WTC11 (cell line): ENCODE measurements at regions not wholly inside any gene's neighbourhood (a gene's known extent, or its start where the extent isn't known, plus 50 kb on each side); places are given as distances from the start of the nearest gene placed in this dataset.

Source experiments
- ATAC-seq: fragments of 200-7000 bp; cut with Tn5 transposase; 2 replicates; pipeline ENCODE4 v1.10.0; 2021; ENCODE audit warnings: mild to moderate bottlenecking, moderate library complexity
- CTCF ChIA-PET: fragments of 300-600 bp; sonication (Branson Sonifier 250); formaldehyde crosslinking; loops from one replicate; lab custom pipeline; 2021; ENCODE audit warnings: antibody characterized with exemption; lab: Charles Lee
- POLR2A ChIA-PET: fragments of 350-600 bp; sonication (Branson Sonifier 250); formaldehyde crosslinking; loops from one replicate; lab custom pipeline; 2021; ENCODE audit warnings: antibody characterized with exemption; lab: Charles Lee
- DNase-seq: peaks from one replicate; pipeline ENCODE4 v3.0.0; 2021; ENCODE audit warnings: low spot score
- H3K27ac Mint-ChIP-seq: 2 replicates; pipeline ENCODE4 v1.8.0; 2021; ENCODE audit warnings: mixed read lengths
- H3K27me3 Mint-ChIP-seq: 2 replicates; pipeline ENCODE4 v1.8.0; 2021; ENCODE audit warnings: low read depth, mild to moderate bottlenecking, moderate library complexity, mixed read lengths
- H3K36me3 Mint-ChIP-seq: 2 replicates; pipeline ENCODE4 v1.8.0; 2021; ENCODE audit warnings: mixed read lengths
- H3K4me1 Mint-ChIP-seq: 2 replicates; pipeline ENCODE4 v1.8.0; 2022; ENCODE audit warnings: mixed read lengths
- H3K4me3 Mint-ChIP-seq: 2 replicates; pipeline ENCODE4 v1.8.0; 2021; ENCODE audit warnings: mild to moderate bottlenecking, moderate library complexity, mixed read lengths
- H3K9me3 Mint-ChIP-seq: 2 replicates; pipeline ENCODE4 v1.8.0; 2021; ENCODE audit warnings: mixed read lengths
- AR ChIP-seq: fragments of 250-450 bp; sonication (Bioruptor Pico); IDR thresholded peaks from 2 replicates; pipeline ENCODE4 v1.9.0; 2021; ENCODE audit warnings: mild to moderate bottlenecking
- ATF2 ChIP-seq: sonication (generic); formaldehyde crosslinking; IDR thresholded peaks from 2 replicates; pipeline ENCODE4 v1.8.1; 2022; ENCODE audit warnings: low read depth, missing genetic modification reagents, borderline replicate concordance
- CDX4 ChIP-seq: fragments of 250-450 bp; sonication (Bioruptor Pico); IDR thresholded peaks from 2 replicates; pipeline ENCODE4 v1.9.0; 2021; ENCODE audit warnings: moderate library complexity, mild to moderate bottlenecking, inconsistent platforms, borderline replicate concordance
- GTF2I ChIP-seq: fragments of 250-450 bp; sonication (Bioruptor Pico); conservative IDR thresholded peaks from 2 replicates; pipeline ENCODE4 v1.4.0; 2021; ENCODE audit warnings: mild to moderate bottlenecking
- IRF2 ChIP-seq: sonication (generic); formaldehyde crosslinking; IDR thresholded peaks from 2 replicates; pipeline ENCODE4 v1.8.0; 2022; ENCODE audit warnings: low read depth, missing genetic modification reagents, borderline replicate concordance
- NFYB ChIP-seq: sonication (generic); formaldehyde crosslinking; conservative IDR thresholded peaks from 2 replicates; pipeline ENCODE4 v1.8.0; 2022; ENCODE audit warnings: low read depth, missing genetic modification reagents
- NR3C1 ChIP-seq: sonication (generic); formaldehyde crosslinking; conservative IDR thresholded peaks from 2 replicates; pipeline ENCODE4 v1.8.1; 2023; ENCODE audit warnings: low read depth, mild to moderate bottlenecking, missing genetic modification reagents
- OVOL2 ChIP-seq: fragments of 250-450 bp; sonication (Bioruptor Pico); IDR thresholded peaks from 2 replicates; pipeline ENCODE4 v1.9.0; 2021; ENCODE audit warnings: mild to moderate bottlenecking, borderline replicate concordance
- PRDM15 ChIP-seq: sonication (generic); formaldehyde crosslinking; IDR thresholded peaks from 2 replicates; pipeline ENCODE4 v1.8.0; 2022; ENCODE audit warnings: missing genetic modification reagents
- PRRX2 ChIP-seq: fragments of 250-450 bp; sonication (Bioruptor Pico); IDR thresholded peaks from 2 replicates; pipeline ENCODE4 v1.8.0; 2021; ENCODE audit warnings: mild to moderate bottlenecking
- RELA ChIP-seq: sonication (generic); formaldehyde crosslinking; IDR thresholded peaks from 2 replicates; pipeline ENCODE4 v1.8.1; 2022; ENCODE audit warnings: missing genetic modification reagents, mild to moderate bottlenecking, borderline replicate concordance
- SMAD3 ChIP-seq: sonication (generic); formaldehyde crosslinking; IDR thresholded peaks from 2 replicates; pipeline ENCODE4 v1.8.0; 2022; ENCODE audit warnings: missing genetic modification reagents, mild to moderate bottlenecking, borderline replicate concordance
- SP1 ChIP-seq: sonication (generic); formaldehyde crosslinking; conservative IDR thresholded peaks from 2 replicates; pipeline ENCODE4 v1.8.1; 2022; ENCODE audit warnings: missing genetic modification reagents
- STAT6 ChIP-seq: sonication (generic); formaldehyde crosslinking; conservative IDR thresholded peaks from 2 replicates; pipeline ENCODE4 v1.8.1; 2023; ENCODE audit warnings: mild to moderate bottlenecking, low read depth, missing genetic modification reagents, moderate library complexity
- TCF7 ChIP-seq: sonication (generic); formaldehyde crosslinking; IDR thresholded peaks from 2 replicates; pipeline ENCODE4 v1.8.0; 2022; ENCODE audit warnings: mild to moderate bottlenecking, low read depth, missing genetic modification reagents, moderate library complexity
- TEAD1 ChIP-seq: sonication (generic); formaldehyde crosslinking; IDR thresholded peaks from 2 replicates; pipeline ENCODE4 v1.8.0; 2022; ENCODE audit warnings: mild to moderate bottlenecking, missing genetic modification reagents
- USF1 ChIP-seq: sonication (generic); formaldehyde crosslinking; IDR thresholded peaks from 2 replicates; pipeline ENCODE4 v1.8.0; 2022; ENCODE audit warnings: mild to moderate bottlenecking, missing genetic modification reagents
- USF2 ChIP-seq: sonication (generic); formaldehyde crosslinking; IDR thresholded peaks from 2 replicates; pipeline ENCODE4 v1.8.1; 2023; ENCODE audit warnings: mild to moderate bottlenecking, missing genetic modification reagents, moderate library complexity
- ZNF121 ChIP-seq: sonication (generic); formaldehyde crosslinking; IDR thresholded peaks from 2 replicates; pipeline ENCODE4 v1.8.0; 2023; ENCODE audit warnings: missing genetic modification reagents
- ZNF138 ChIP-seq: sonication (generic); formaldehyde crosslinking; conservative IDR thresholded peaks from 2 replicates; pipeline ENCODE4 v1.8.1; 2022; ENCODE audit warnings: mild to moderate bottlenecking, moderate library complexity, missing genetic modification reagents
- ZNF423 ChIP-seq: fragments of 250-450 bp; sonication (Bioruptor Pico); IDR thresholded peaks from 2 replicates; pipeline ENCODE4 v2.1.2; 2022; ENCODE audit warnings: mild to moderate bottlenecking, moderate library complexity
- ZSCAN18 ChIP-seq: fragments of 250-450 bp; sonication (Bioruptor Pico); IDR thresholded peaks from 2 replicates; pipeline ENCODE4 v2.1.2; 2022; ENCODE audit warnings: mild to moderate bottlenecking, moderate library complexity

- no peak for TF ChIP-seq USF1 (CRISPR knock-in tag)
- no peak for TF ChIP-seq ATF2 (CRISPR knock-in tag)
- no peak for TF ChIP-seq NR3C1 (CRISPR knock-in tag)
- no peak for TF ChIP-seq CDX4 (CRISPR knock-in tag)
- no peak for TF ChIP-seq USF2
- no peak for TF ChIP-seq PRDM15
- no peak for TF ChIP-seq TCF7 (CRISPR knock-in tag)
- no peak for TF ChIP-seq IRF2 (CRISPR knock-in tag)
- no peak for TF ChIP-seq ZNF423 (CRISPR knock-in tag)
- no peak for TF ChIP-seq TEAD1
- no peak for TF ChIP-seq SMAD3
- TF ChIP-seq NFYB, result no peak
Observed at GRCh38 chr16:77624085-77624484, 98.2 kb upstream of the NUDT7 start (continued).

GRCh38 chr16:77636615-77637014 is 85.7 kb upstream of the NUDT7 start:
- ATAC-seq, result no peak
- Mint-ChIP-seq H3K27me3 (no peaks in the 10 kb centered on the region; the same call in 1 of the 2 replicates), H3K4me1 (no peaks in the 10 kb centered on the region), H3K4me3 (no peak overlapping the region), H3K27ac (no peak overlapping the region), H3K9me3 (no peaks in the 10 kb centered on the region), H3K36me3 (no peaks in the 10 kb centered on the region)
- no peak for DNase-seq
- POLR2A ChIA-PET, result no interaction called here
- CTCF ChIA-PET, result interaction anchor here (2.6 kb wide), 1 partner anchor 24 kb away, joined by 7 read pairs; no protein-coding TSS in a partner anchor
- TF ChIP-seq ZSCAN18 (CRISPR knock-in tag) (no peak), PRRX2 (CRISPR knock-in tag) (no peak), RELA (CRISPR knock-in tag) (no peak), GTF2I (CRISPR knock-in tag) (no peak), AR (CRISPR knock-in tag) (no peak), ZNF138 (CRISPR knock-in tag) (no peak), SMAD3 (no peak), OVOL2 (CRISPR knock-in tag) (no peak), STAT6 (CRISPR knock-in tag) (no peak), ZNF121 (CRISPR knock-in tag) (no peak), SP1 (no peak)
